HCT116 (cell line): ENCODE measurements at regions not wholly inside any gene's neighbourhood (a gene's known extent, or its start where the extent isn't known, plus 50 kb on each side); places are given as distances from the start of the nearest gene placed in this dataset.

Experiments
- ATAC-seq: fragments of 200-7000 bp; cut with Tn5 transposase; 2 replicates; pipeline ENCODE4 v1.9.1; 2020; ENCODE audit warnings: mild to moderate bottlenecking, moderate library complexity
- BruUV-seq: library from RNA; stranded (reverse); fragments of 400-500 nt; replicated peaks from 2 replicates; lab custom pipeline; 2021; lab: Mats Ljungman, UMichigan
- CTCF ChIA-PET: fragments of 300-600 bp; sonication (Branson Sonifier 250); formaldehyde crosslinking; loops from one replicate; lab custom pipeline; 2021; ENCODE audit warnings: antibody characterized with exemption; lab: Charles Lee
- POLR2A ChIA-PET: fragments of 300-600, 350-600 bp; sonication (Branson Sonifier 250); formaldehyde crosslinking; loops from one replicate; lab custom pipeline; 2021; ENCODE audit warnings: antibody characterized with exemption; lab: Charles Lee
- RAD21 ChIA-PET, 2 experiments: fragments of 300-600 bp; sonication (Branson Sonifier 250); formaldehyde crosslinking; loops; one replicate each; lab custom pipeline; 2023; ENCODE audit warnings: low total read pairs in 2 of 2; ENCODE audit not compliant: uncharacterized antibody in 2 of 2, unreplicated experiment in 2 of 2, low non-redundant PET in 1 of 2; lab: Charles Lee
- DNase-seq: peaks from one replicate; pipeline ENCODE4 v3.0.0-alpha.2; 2010; ENCODE audit warnings: low read depth, low spot score
- H2AFZ ChIP-seq: fragments of 200-600 bp; shearing (Covaris generic), sonication (generic); 2 replicates; pipeline ENCODE4 v1.6.1; 2017; ENCODE audit warnings: low read depth, mixed run types, mixed read lengths, antibody characterized with exemption, low read length; ENCODE audit not compliant: poor library complexity, severe bottlenecking
- H3K27ac ChIP-seq: 2 replicates; pipeline ENCODE4 v1.5.1; 2012; ENCODE audit warnings: low read depth, low read length
- H3K27me3 ChIP-seq: fragments of 200-600 bp; sonication (generic); 2 replicates; pipeline ENCODE4 v1.6.1; 2016; ENCODE audit warnings: mixed run types, low read length, mixed read lengths; ENCODE audit not compliant: insufficient read depth
- H3K36me3 ChIP-seq, 2 experiments: fragments of 200-500 bp in 1 of 2; fragments of 200-600 bp in 1 of 2; sonication (Bioruptor generic) in 1 of 2; sonication (generic) in 1 of 2; 2 replicates each; pipeline versions ENCODE4 v1.5.1 to v1.6.1; 2014 to 2016; ENCODE audit warnings: low read length in 2 of 2, inconsistent platforms in 1 of 2, mixed read lengths in 1 of 2, mixed run types in 1 of 2; ENCODE audit not compliant: insufficient read depth in 2 of 2, control insufficient read depth in 1 of 2
- H3K4me1 ChIP-seq, 2 experiments: fragments of 200-600 bp in 1 of 2; sonication (generic) in 1 of 2; 2 replicates each; pipeline versions ENCODE4 v1.5.1 to v1.6.1; 2012 to 2017; ENCODE audit warnings: low read length in 2 of 2, inconsistent platforms in 1 of 2, mild to moderate bottlenecking in 1 of 2, mixed read lengths in 1 of 2, mixed run types in 1 of 2, moderate library complexity in 1 of 2; ENCODE audit not compliant: insufficient read depth in 2 of 2, control insufficient read depth in 1 of 2
- H3K4me2 ChIP-seq: fragments of 200-600 bp; sonication (generic); 2 replicates; pipeline ENCODE4 v1.6.1; 2017; ENCODE audit warnings: mixed run types, low read length, mixed read lengths
- H3K4me3 ChIP-seq, 2 experiments: fragments of 200-600 bp in 1 of 2; sonication (generic) in 1 of 2; replicated peaks in 1 of 2; 2 replicates each; pipeline ENCODE4 v1.5.1; 2011 to 2016; ENCODE audit warnings: low read length in 2 of 2, control low read depth in 1 of 2, low read depth in 1 of 2, mild to moderate bottlenecking in 1 of 2, mixed read lengths in 1 of 2, mixed run types in 1 of 2
- H3K79me2 ChIP-seq: fragments of 200-600 bp; sonication (generic); 2 replicates; pipeline ENCODE4 v1.6.1; 2017; ENCODE audit warnings: mild to moderate bottlenecking, mixed run types, low read length, moderate library complexity, mixed read lengths; ENCODE audit not compliant: insufficient read depth
- H3K9ac ChIP-seq: fragments of 200-600 bp; sonication (generic); 2 replicates; pipeline ENCODE4 v1.6.1; 2016; ENCODE audit warnings: low read length, mixed read lengths
- H3K9me2 ChIP-seq: fragments of 200-600 bp; sonication (generic), shearing (Covaris generic); 2 replicates; pipeline ENCODE4 v1.6.1; 2017; ENCODE audit warnings: mixed run types, mild to moderate bottlenecking, moderate library complexity; ENCODE audit not compliant: insufficient read depth
- H3K9me3 ChIP-seq, 2 experiments: fragments of 200-500 bp in 1 of 2; fragments of 200-600 bp in 1 of 2; sonication (Bioruptor generic) in 1 of 2; sonication (generic) in 1 of 2; 2 replicates each; pipeline ENCODE4 v1.6.1; 2014 to 2017; ENCODE audit warnings: low read length in 2 of 2, mixed read lengths in 2 of 2, inconsistent platforms in 1 of 2, low read depth in 1 of 2, mild to moderate bottlenecking in 1 of 2, mixed run types in 1 of 2, moderate library complexity in 1 of 2; ENCODE audit not compliant: control insufficient read depth in 1 of 2, insufficient read depth in 1 of 2
- H4K20me1 ChIP-seq: fragments of 200-600 bp; sonication (generic), shearing (Covaris generic); 2 replicates; pipeline ENCODE4 v1.6.1; 2017; ENCODE audit warnings: mixed run types, mild to moderate bottlenecking, moderate library complexity; ENCODE audit not compliant: insufficient read depth
- CEBPB ChIP-seq: IDR thresholded peaks from 2 replicates; pipeline ENCODE4 v1.6.1; 2012; ENCODE audit warnings: low read depth
- ELF1 ChIP-seq: IDR thresholded peaks from 2 replicates; pipeline ENCODE4 v1.6.1; 2012; ENCODE audit warnings: low read depth, borderline replicate concordance
- EZH2 ChIP-seq: fragments of 200-600 bp; sonication (generic); IDR thresholded peaks from 2 replicates; pipeline ENCODE4 v1.6.1; 2017; ENCODE audit warnings: antibody characterized with exemption, mixed run types
- EZH2phosphoT487 ChIP-seq: fragments of 200-600 bp; IDR thresholded peaks from 2 replicates; pipeline ENCODE4 v1.6.1; 2018; ENCODE audit warnings: antibody characterized with exemption, borderline replicate concordance
- FOSL1 ChIP-seq: IDR thresholded peaks from 2 replicates; pipeline ENCODE4 v1.6.1; 2012; ENCODE audit warnings: low read depth
- POLR2A ChIP-seq: IDR thresholded peaks from 2 replicates; pipeline ENCODE4 v1.7.0; 2011; ENCODE audit warnings: borderline replicate concordance; ENCODE audit not compliant: insufficient read depth, insufficient read length; ENCODE audit errors: extremely low read depth
- POLR2AphosphoS5 ChIP-seq: IDR thresholded peaks from 2 replicates; pipeline ENCODE4 v1.6.1; 2011; ENCODE audit warnings: mild to moderate bottlenecking, low read depth, low read length, moderate library complexity
- RAD21 ChIP-seq: IDR thresholded peaks from 2 replicates; pipeline ENCODE4 v1.6.1; 2012; ENCODE audit warnings: low read depth, mild to moderate bottlenecking
- SP1 ChIP-seq: IDR thresholded peaks from 2 replicates; pipeline ENCODE4 v1.6.1; 2012; ENCODE audit warnings: low read depth
- SRF ChIP-seq: IDR thresholded peaks from 2 replicates; pipeline ENCODE4 v1.6.1; 2012; ENCODE audit warnings: low read depth
- TCF7L2 ChIP-seq: IDR thresholded peaks from 2 replicates; pipeline ENCODE4 v1.7.0; 2011; ENCODE audit warnings: borderline replicate concordance, inconsistent platforms; ENCODE audit not compliant: insufficient read depth, insufficient read length; ENCODE audit errors: extremely low read depth
- YY1 ChIP-seq: IDR thresholded peaks from 2 replicates; pipeline ENCODE4 v1.6.1; 2011; ENCODE audit warnings: low read length, low read depth, moderate library complexity, mild to moderate bottlenecking; ENCODE audit not compliant: insufficient replicate concordance; ENCODE audit errors: extremely low read depth
- ZFX ChIP-seq: fragments of 450-650 bp; IDR thresholded peaks from 2 replicates; pipeline ENCODE4 v1.6.1; 2017
- ZNF274 ChIP-seq: fragments of 200-500 bp; sonication (Bioruptor generic); IDR thresholded peaks from 2 replicates; pipeline ENCODE4 v1.6.1; 2014; ENCODE audit warnings: mild to moderate bottlenecking, low read depth, low read length, inconsistent platforms
- intact Hi-C: fragments of 100-400 bp; cut with micrococcal nuclease; formaldehyde crosslinking; loops from 2 replicates; pipeline ENCODE4 v1.10.0; 2022
- TF ChIP-seq, protein P1 (sequence below): IDR thresholded peaks from 2 replicates; pipeline ENCODE4 v1.6.1; 2011; ENCODE audit warnings: mild to moderate bottlenecking, low read length, moderate library complexity; ENCODE audit not compliant: insufficient replicate concordance; ENCODE audit errors: extremely low read depth
- TF ChIP-seq, protein P2 (sequence below): IDR thresholded peaks from 2 replicates; pipeline ENCODE4 v1.6.1; 2012
- TF ChIP-seq, protein P3 (sequence below): IDR thresholded peaks from 2 replicates; pipeline ENCODE4 v1.6.1; 2012
- TF ChIP-seq, protein P4 (sequence below), 3 experiments: fragments of 200-600 bp in 1 of 3; sonication (generic) in 1 of 3; IDR thresholded peaks in 2 of 3; conservative IDR thresholded peaks in 1 of 3; 2 replicates each; pipeline ENCODE4 v1.5.1; 2012 to 2017; ENCODE audit warnings: low read depth in 2 of 3, low read length in 2 of 3, antibody characterized with exemption in 1 of 3, borderline replicate concordance in 1 of 3, control low read depth in 1 of 3, mild to moderate bottlenecking in 1 of 3, mixed read lengths in 1 of 3, mixed run types in 1 of 3, moderate library complexity in 1 of 3; ENCODE audit not compliant: insufficient read depth in 1 of 3
- TF ChIP-seq, protein P5 (sequence below): IDR thresholded peaks from 2 replicates; pipeline ENCODE4 v1.6.1; 2012; ENCODE audit warnings: low read depth

DNA sequence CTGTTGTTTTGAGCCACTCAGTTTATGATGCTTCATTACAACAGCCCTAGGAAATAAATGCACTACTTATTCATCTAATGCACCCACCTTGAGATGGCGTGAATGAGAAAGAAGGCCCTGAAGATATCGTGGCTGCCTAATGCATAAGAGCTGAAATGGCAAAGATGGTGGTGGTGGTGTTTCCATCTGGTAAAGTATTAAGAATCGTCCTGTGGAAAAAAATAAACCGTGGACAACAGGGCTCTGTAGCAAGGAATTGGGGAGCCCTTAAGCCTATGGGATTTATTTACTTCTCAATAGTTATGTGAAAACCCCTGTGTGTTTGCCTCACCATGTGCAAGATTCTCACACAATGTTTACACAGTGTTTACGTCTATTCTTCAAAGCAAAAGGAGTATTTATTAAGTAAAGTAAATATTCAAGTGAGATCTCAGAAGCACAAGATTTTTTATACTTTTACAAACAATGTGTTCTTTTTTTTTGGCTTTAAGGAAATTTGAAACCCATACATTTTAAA, 1555.2 kb upstream of the FLRT2 start:
- no peaks in the 10 kb centered on the region for H3K9me2 ChIP-seq
- no peaks in the 10 kb centered on the region for H4K20me1 ChIP-seq
- intact Hi-C loops, result no loop called here
- H3K9me3 ChIP-seq, result peaks cover 0 to 24% of the 10 kb centered on the region in 2 experiments; a peak in 3 of 4 replicates
- H3K4me1 ChIP-seq, result no peaks in the 10 kb centered on the region
- no peak overlapping the region for H3K9ac ChIP-seq
- no peaks in the 10 kb centered on the region for H3K79me2 ChIP-seq
- no peak overlapping the region for H2AFZ ChIP-seq
- no peak for ATAC-seq
- no peak for DNase-seq
- no TSS peak for BruUV-seq
- ChIA-PET CTCF (no interaction called here), POLR2A (no interaction called here), RAD21 (no interaction called here)
- no peak overlapping the region for H3K27ac ChIP-seq
- no peak overlapping the region for H3K4me3 ChIP-seq
- TF ChIP-seq, protein P1, sequence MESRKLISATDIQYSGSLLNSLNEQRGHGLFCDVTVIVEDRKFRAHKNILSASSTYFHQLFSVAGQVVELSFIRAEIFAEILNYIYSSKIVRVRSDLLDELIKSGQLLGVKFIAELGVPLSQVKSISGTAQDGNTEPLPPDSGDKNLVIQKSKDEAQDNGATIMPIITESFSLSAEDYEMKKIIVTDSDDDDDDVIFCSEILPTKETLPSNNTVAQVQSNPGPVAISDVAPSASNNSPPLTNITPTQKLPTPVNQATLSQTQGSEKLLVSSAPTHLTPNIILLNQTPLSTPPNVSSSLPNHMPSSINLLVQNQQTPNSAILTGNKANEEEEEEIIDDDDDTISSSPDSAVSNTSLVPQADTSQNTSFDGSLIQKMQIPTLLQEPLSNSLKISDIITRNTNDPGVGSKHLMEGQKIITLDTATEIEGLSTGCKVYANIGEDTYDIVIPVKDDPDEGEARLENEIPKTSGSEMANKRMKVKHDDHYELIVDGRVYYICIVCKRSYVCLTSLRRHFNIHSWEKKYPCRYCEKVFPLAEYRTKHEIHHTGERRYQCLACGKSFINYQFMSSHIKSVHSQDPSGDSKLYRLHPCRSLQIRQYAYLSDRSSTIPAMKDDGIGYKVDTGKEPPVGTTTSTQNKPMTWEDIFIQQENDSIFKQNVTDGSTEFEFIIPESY, result no peak
- TF ChIP-seq EZH2, result no peak
- no peak for TF ChIP-seq TCF7L2
- TF ChIP-seq FOSL1, result no peak
- no peak for TF ChIP-seq POLR2A
- TF ChIP-seq SP1, result no peak
- TF ChIP-seq RAD21, result no peak
- no peak for TF ChIP-seq SRF
- no peak for TF ChIP-seq POLR2AphosphoS5
- TF ChIP-seq, protein P2, sequence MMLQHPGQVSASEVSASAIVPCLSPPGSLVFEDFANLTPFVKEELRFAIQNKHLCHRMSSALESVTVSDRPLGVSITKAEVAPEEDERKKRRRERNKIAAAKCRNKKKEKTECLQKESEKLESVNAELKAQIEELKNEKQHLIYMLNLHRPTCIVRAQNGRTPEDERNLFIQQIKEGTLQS, result no peak
- TF ChIP-seq, protein P3, sequence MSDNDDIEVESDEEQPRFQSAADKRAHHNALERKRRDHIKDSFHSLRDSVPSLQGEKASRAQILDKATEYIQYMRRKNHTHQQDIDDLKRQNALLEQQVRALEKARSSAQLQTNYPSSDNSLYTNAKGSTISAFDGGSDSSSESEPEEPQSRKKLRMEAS, result no peak
- TF ChIP-seq ZNF274, result no peak
- TF ChIP-seq CEBPB, result no peak
- TF ChIP-seq, protein P4, sequence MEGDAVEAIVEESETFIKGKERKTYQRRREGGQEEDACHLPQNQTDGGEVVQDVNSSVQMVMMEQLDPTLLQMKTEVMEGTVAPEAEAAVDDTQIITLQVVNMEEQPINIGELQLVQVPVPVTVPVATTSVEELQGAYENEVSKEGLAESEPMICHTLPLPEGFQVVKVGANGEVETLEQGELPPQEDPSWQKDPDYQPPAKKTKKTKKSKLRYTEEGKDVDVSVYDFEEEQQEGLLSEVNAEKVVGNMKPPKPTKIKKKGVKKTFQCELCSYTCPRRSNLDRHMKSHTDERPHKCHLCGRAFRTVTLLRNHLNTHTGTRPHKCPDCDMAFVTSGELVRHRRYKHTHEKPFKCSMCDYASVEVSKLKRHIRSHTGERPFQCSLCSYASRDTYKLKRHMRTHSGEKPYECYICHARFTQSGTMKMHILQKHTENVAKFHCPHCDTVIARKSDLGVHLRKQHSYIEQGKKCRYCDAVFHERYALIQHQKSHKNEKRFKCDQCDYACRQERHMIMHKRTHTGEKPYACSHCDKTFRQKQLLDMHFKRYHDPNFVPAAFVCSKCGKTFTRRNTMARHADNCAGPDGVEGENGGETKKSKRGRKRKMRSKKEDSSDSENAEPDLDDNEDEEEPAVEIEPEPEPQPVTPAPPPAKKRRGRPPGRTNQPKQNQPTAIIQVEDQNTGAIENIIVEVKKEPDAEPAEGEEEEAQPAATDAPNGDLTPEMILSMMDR (IDR thresholded peaks at IDR 0.05 in 2 of 3, conservative IDR thresholded peaks at IDR 0.05 in 1 of 3; ENCODE audit: borderline replicate concordance in 1 of 3, insufficient read depth in 1 of 3, low read depth in 2 of 3, low read length in 2 of 3), result no peak
- TF ChIP-seq, protein P5, sequence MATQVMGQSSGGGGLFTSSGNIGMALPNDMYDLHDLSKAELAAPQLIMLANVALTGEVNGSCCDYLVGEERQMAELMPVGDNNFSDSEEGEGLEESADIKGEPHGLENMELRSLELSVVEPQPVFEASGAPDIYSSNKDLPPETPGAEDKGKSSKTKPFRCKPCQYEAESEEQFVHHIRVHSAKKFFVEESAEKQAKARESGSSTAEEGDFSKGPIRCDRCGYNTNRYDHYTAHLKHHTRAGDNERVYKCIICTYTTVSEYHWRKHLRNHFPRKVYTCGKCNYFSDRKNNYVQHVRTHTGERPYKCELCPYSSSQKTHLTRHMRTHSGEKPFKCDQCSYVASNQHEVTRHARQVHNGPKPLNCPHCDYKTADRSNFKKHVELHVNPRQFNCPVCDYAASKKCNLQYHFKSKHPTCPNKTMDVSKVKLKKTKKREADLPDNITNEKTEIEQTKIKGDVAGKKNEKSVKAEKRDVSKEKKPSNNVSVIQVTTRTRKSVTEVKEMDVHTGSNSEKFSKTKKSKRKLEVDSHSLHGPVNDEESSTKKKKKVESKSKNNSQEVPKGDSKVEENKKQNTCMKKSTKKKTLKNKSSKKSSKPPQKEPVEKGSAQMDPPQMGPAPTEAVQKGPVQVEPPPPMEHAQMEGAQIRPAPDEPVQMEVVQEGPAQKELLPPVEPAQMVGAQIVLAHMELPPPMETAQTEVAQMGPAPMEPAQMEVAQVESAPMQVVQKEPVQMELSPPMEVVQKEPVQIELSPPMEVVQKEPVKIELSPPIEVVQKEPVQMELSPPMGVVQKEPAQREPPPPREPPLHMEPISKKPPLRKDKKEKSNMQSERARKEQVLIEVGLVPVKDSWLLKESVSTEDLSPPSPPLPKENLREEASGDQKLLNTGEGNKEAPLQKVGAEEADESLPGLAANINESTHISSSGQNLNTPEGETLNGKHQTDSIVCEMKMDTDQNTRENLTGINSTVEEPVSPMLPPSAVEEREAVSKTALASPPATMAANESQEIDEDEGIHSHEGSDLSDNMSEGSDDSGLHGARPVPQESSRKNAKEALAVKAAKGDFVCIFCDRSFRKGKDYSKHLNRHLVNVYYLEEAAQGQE, result no peak
- TF ChIP-seq ZFX, result no peak
- TF ChIP-seq YY1, result no peak
- no peak for TF ChIP-seq EZH2phosphoT487
- no peak for TF ChIP-seq ELF1
- H3K27me3 ChIP-seq, result no peaks in the 10 kb centered on the region
- no peaks in the 10 kb centered on the region for H3K36me3 ChIP-seq
- H3K4me2 ChIP-seq, result no peak overlapping the region
